ENCODE measurements at regions not wholly inside any gene's neighbourhood (a gene's known extent, or its start where the extent isn't known, plus 50 kb on each side); places are given as distances from the start of the nearest gene placed in this dataset.

GRCh38 chr1:10898921-10899320, 102.5 kb upstream of the CASZ1 start:
- TF ChIP-seq USF1 (IDR thresholded peaks at IDR 0.05), result no peak
- TF ChIP-seq NFIC (IDR thresholded peaks at IDR 0.05), result no peak
- no peak for TF ChIP-seq FOXM1 (IDR thresholded peaks at IDR 0.05; ENCODE audit: borderline replicate concordance, low read depth)

- TF ChIP-seq REST (IDR thresholded peaks at IDR 0.05; ENCODE audit: low read depth) (no peak), NFIC (IDR thresholded peaks at IDR 0.05) (no peak), FOXM1 (IDR thresholded peaks at IDR 0.05; ENCODE audit: borderline replicate concordance, low read depth) (no peak)
Measured at GRCh38 chr1:10899490-10900250, 103.2 kb upstream of the CASZ1 start.

- TF ChIP-seq TAF1 (IDR thresholded peaks at IDR 0.05; ENCODE audit: low read depth), result no peak
- no peak for TF ChIP-seq USF1 (IDR thresholded peaks at IDR 0.05)
- TF ChIP-seq TEAD4 (IDR thresholded peaks at IDR 0.05), result no peak
- no peak for TF ChIP-seq ZBTB7A (IDR thresholded peaks at IDR 0.05; ENCODE audit: low read depth)
- TF ChIP-seq CREB1 (IDR thresholded peaks at IDR 0.05; ENCODE audit: low read depth), result no peak
- 0 out of 2 replicates have a peak, but pooled peaks have one; percentile 24 for TF ChIP-seq CEBPB (IDR thresholded peaks at IDR 0.05)
Measured at GRCh38 chr1:10900251-10900651, 103.8 kb upstream of the CASZ1 start.

GRCh38 chr1:10900691-10901090, 104.2 kb upstream of the CASZ1 start:
- TF ChIP-seq TCF12 (IDR thresholded peaks at IDR 0.05; ENCODE audit: low read depth), result 0 out of 2 replicates have a peak, but pooled peaks have one; percentile 4
- no peak for TF ChIP-seq EP300 (IDR thresholded peaks at IDR 0.05; ENCODE audit: borderline replicate concordance)

GRCh38 chr1:10901091-10901890, 104.8 kb upstream of the CASZ1 start:
- TF ChIP-seq REST (IDR thresholded peaks at IDR 0.05; ENCODE audit: low read depth), result no peak
- TF ChIP-seq TAF1 (IDR thresholded peaks at IDR 0.05; ENCODE audit: low read depth), result no peak
- TF ChIP-seq EGR1 (IDR thresholded peaks at IDR 0.05), result peak; percentile 57
- peak; percentile 69 for TF ChIP-seq ZBTB7A (IDR thresholded peaks at IDR 0.05; ENCODE audit: low read depth)
- TF ChIP-seq YY1 (IDR thresholded peaks at IDR 0.05; ENCODE audit: low read depth), result no peak
- TF ChIP-seq NFIC (IDR thresholded peaks at IDR 0.05), result peak; percentile 59
- TF ChIP-seq CEBPB (IDR thresholded peaks at IDR 0.05), result no peak
- peak; percentile 49 for TF ChIP-seq MAX (IDR thresholded peaks at IDR 0.05)
- peak; percentile 24; the same call in 1 of the 2 replicates for TF ChIP-seq TCF12 (IDR thresholded peaks at IDR 0.05; ENCODE audit: low read depth)
- TF ChIP-seq TEAD4 (IDR thresholded peaks at IDR 0.05), result no peak
- TF ChIP-seq FOXM1 (IDR thresholded peaks at IDR 0.05; ENCODE audit: borderline replicate concordance, low read depth), result no peak
- TF ChIP-seq CREB1 (IDR thresholded peaks at IDR 0.05; ENCODE audit: low read depth), result no peak
- TF ChIP-seq RAD21 (IDR thresholded peaks at IDR 0.05; ENCODE audit: low read depth), result no peak
- TF ChIP-seq EP300 (IDR thresholded peaks at IDR 0.05; ENCODE audit: borderline replicate concordance), result peak; percentile 3; the same call in 1 of the 2 replicates
- peak; percentile 76 for TF ChIP-seq USF1 (IDR thresholded peaks at IDR 0.05)

Measured in Ishikawa (cell line).